ENCODE measurements at regions not wholly inside any gene's neighbourhood (a gene's known extent, or its start where the extent isn't known, plus 50 kb on each side); places are given as distances from the start of the nearest gene placed in this dataset.
"Not testable (repeated sequence)": the region's sequence is repeated elsewhere in the genome, so short reads cannot be mapped to it uniquely, and the experiment has no call there.

DNA sequence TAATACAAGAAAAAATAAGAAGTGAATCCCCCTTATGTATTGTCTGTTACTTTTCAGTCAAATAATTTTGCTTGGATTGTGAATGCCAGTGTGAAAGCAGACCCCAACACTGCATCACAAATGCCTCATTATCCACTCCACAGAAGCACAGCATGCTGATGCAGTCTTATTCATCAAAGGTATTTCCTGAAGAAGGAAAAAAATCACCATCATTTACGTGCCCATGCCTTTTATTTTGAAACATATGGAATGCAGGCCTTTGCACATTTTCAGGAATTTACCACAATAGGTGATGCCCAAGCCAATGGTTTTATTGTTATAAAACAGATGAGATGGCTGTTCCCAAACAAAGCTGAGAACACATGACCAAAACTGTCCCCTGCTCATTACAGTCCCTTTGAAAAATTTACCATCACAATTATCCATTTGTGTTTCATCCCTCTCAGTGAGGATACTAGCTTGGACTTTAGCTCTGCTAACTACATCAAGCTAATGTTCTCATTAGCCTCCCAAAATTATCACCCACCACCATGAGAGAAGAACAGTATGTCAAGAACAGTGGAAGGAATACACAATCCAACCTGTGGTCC lies 180.6 kb upstream of the HTR1E start:
- no peak for DNase-seq (ENCODE audit: low spot score)

DNA sequence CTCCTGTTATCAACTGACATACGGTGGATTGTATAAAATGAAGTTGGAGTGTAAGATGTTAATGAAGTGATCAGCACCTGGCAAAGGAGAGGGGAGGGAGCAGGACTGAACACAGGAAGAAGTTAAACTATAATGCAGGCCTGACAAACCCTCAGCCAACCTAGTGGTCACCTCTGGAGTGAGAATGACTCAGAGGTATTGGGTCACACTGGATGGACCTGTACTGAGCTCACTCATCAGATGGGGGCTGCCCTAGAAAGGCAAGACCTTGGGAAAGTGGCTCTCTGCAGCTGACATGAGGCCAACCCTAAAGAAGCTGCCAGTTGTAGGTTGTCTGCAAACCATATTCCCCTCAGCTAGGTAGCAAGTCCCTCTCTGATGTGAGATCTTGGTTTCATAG lies 193.3 kb upstream of the HTR1E start:
- Histone ChIP-seq H3K4me3 (no peak overlapping the region), H3K27ac (no peak overlapping the region)
- no peak for DNase-seq (ENCODE audit: low spot score)
- TF ChIP-seq, protein P1, sequence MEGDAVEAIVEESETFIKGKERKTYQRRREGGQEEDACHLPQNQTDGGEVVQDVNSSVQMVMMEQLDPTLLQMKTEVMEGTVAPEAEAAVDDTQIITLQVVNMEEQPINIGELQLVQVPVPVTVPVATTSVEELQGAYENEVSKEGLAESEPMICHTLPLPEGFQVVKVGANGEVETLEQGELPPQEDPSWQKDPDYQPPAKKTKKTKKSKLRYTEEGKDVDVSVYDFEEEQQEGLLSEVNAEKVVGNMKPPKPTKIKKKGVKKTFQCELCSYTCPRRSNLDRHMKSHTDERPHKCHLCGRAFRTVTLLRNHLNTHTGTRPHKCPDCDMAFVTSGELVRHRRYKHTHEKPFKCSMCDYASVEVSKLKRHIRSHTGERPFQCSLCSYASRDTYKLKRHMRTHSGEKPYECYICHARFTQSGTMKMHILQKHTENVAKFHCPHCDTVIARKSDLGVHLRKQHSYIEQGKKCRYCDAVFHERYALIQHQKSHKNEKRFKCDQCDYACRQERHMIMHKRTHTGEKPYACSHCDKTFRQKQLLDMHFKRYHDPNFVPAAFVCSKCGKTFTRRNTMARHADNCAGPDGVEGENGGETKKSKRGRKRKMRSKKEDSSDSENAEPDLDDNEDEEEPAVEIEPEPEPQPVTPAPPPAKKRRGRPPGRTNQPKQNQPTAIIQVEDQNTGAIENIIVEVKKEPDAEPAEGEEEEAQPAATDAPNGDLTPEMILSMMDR (IDR thresholded peaks at IDR 0.05), result no peak

More for the DNA sequence above, 180.6 kb upstream of the HTR1E start:
- Histone ChIP-seq H3K27ac (no peak overlapping the region), H3K4me3 (no peak overlapping the region)
- TF ChIP-seq, protein P1 (IDR thresholded peaks at IDR 0.05), result no peak

DNA sequence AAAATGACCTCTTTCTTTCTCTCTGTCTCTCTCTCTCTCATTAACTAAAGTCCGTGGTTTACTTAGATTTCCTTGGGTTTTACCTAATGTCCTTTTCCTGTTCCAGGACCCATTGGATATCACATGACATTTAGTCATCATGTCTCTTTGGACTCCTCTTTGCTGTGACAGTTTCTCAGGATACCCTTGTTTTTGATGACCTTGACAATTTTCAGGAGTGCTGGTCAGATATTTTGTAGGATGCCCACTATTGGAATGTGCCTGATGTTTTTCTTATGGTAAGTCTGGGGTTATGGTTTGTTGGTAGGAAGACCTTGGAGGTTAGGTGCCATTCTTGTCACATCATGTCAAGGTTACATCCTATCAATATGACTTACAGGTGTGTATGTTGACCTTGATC lies 199.2 kb upstream of the HTR1E start:
- no peak for DNase-seq (ENCODE audit: low spot score)
- Histone ChIP-seq H3K4me3 (no peak overlapping the region), H3K27ac (no peak overlapping the region)
- TF ChIP-seq, protein P1 (IDR thresholded peaks at IDR 0.05), result no peak

DNA sequence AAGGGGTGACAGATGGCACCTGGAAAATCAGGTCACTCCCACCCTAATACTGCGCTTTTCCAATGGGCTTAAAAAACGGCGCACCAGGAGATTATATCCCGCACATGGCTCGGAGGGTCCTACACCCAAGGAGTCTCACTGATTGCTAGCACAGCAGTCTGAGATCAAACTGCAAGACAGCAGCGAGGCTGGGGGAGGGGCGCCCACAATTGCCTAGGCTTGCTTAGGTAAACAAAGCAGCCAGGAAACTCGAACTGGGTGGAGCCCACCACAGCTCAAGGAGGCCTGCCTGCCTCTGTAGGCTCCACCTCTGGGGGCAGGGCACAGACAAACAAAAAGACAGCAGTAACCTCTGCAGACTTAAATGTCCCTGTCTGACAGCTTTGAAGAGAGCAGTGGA lies 205.7 kb upstream of the HTR1E start:
- H3K4me3 ChIP-seq; DNase-seq (ENCODE audit: low spot score); H3K27ac ChIP-seq: not testable (repeated sequence)

DNA sequence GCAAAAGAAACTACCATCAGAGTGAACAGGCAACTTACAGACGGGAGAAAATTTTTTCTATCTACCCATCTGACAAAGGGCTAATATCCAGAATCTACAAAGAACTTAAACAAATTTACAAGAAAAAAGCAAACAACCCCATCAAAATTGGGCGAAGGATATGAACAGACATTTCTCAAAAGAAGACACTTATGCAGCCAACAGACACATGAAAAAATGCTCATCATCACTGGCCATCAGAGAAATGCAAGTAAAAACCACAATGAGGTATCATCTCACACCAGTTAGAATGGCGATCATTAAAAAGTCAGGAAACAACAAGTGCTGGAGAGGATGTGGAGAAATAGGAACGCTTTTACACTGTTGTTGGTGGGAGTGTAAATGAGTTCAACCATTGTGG lies 206.6 kb upstream of the HTR1E start:
- not testable (repeated sequence) for DNase-seq (ENCODE audit: low spot score); H3K4me3 ChIP-seq; H3K27ac ChIP-seq

DNA sequence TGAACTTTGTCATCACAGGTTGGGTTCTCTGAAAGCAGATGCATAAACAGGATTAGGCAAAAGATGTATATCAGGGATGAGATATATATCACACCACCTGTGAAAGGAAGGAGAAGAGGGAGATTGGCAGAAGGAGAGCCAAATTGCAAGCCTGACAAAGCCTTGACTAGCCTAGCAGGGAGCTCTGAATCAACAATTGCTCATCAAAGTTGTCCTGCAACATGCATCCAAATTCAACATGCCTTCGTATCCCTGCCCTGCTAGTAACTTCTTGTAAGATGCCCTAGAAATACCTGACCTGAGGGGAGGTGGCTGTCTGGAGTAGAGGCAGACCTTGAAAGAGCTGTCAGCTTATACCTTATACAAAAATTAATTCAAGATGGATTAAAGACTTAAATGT lies 207.1 kb upstream of the HTR1E start:
- no peak for DNase-seq (ENCODE audit: low spot score)
- H3K27ac ChIP-seq, result no peak overlapping the region
- no peak overlapping the region for H3K4me3 ChIP-seq
- TF ChIP-seq, protein P1 (IDR thresholded peaks at IDR 0.05), result no peak

DNA sequence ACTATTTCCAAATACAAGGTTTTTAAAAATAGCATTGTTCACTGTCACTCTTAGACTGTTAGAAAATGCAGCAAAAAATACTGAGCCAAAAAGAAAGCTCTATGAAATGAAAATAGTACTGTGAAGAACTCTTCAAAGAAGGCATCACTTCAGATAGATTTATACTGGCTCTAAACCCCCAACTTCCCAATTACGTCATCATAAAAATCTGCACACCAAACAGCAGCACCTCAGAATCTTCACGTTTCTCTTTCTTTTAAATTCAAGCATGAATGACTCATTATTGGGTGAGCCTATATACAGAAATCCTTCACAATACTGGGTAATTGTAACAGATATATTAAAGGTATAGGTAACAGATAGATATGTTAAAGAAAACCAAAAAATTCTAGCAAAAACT lies 208.4 kb upstream of the HTR1E start:
- TF ChIP-seq, protein P1 (IDR thresholded peaks at IDR 0.05), result no peak
- no peak for DNase-seq (ENCODE audit: low spot score)
- no peak overlapping the region for H3K27ac ChIP-seq
- H3K4me3 ChIP-seq, result no peak overlapping the region

DNA sequence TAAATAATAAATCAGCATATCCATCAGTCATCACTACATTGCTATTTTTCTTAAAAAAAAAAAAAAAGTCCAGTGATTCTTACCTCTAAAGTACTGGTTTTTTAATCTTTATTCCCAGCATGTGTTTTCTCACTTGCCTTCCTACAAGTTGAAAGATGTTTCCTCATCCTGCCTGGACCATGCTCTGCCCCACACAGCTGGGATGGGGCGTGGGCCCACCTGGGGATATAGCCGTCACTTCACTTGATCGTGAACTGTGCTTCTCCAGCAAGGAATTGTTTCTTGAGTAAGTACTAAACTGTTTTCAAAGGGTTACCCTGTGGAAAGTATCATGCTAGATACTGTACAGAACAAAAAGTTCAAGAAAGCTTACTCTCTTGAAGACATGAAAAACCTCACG lies 212.6 kb upstream of the HTR1E start:
- TF ChIP-seq, protein P1 (IDR thresholded peaks at IDR 0.05), result no peak
- Histone ChIP-seq H3K4me3 (no peak overlapping the region), H3K27ac (no peak overlapping the region)
- no peak for DNase-seq (ENCODE audit: low spot score)
